Neural cell (in vitro differentiated cells): ENCODE measurements at regions not wholly inside any gene's neighbourhood (a gene's known extent, or its start where the extent isn't known, plus 50 kb on each side); places are given as distances from the start of the nearest gene placed in this dataset.

Experiments used
- CTCF ChIP-seq: fragments of 450-650 bp; IDR thresholded peaks from 2 replicates; pipeline ENCODE4 v1.5.1; 2014; ENCODE audit warnings: antibody characterized with exemption, mild to moderate bottlenecking, moderate library complexity; ENCODE audit not compliant: poor library complexity, severe bottlenecking
- EZH2 ChIP-seq: fragments of 200-600, 300-800 bp; shearing (Covaris generic), sonication (generic); IDR thresholded peaks from 2 replicates; pipeline ENCODE4 v1.6.1; 2014; ENCODE audit warnings: antibody characterized with exemption, low read length, borderline replicate concordance, mild to moderate bottlenecking; ENCODE audit not compliant: insufficient read depth, poor library complexity, severe bottlenecking
- MXI1 ChIP-seq: fragments of 450-650 bp; conservative IDR thresholded peaks from 2 replicates; pipeline ENCODE4 v1.6.1; 2014; ENCODE audit warnings: antibody characterized with exemption, mild to moderate bottlenecking; ENCODE audit not compliant: poor library complexity, severe bottlenecking
- POLR2AphosphoS5 ChIP-seq: IDR thresholded peaks from 2 replicates; pipeline ENCODE4 v1.6.1; 2012

GRCh38 chr18:43605224-43605623 is 327.9 kb upstream of the SYT4 start:
- TF ChIP-seq CTCF, result no peak
- no peak for TF ChIP-seq EZH2
- no peak for TF ChIP-seq POLR2AphosphoS5
- TF ChIP-seq MXI1, result no peak
